Activated CD8-positive, alpha-beta memory T cell treated with anti-CD3 and anti-CD28 coated beads for 24 hours (primary cell): ENCODE measurements at regions not wholly inside any gene's neighbourhood (a gene's known extent, or its start where the extent isn't known, plus 50 kb on each side); places are given as distances from the start of the nearest gene placed in this dataset.
"Not testable (repeated sequence)": the region's sequence is repeated elsewhere in the genome, so short reads cannot be mapped to it uniquely, and the experiment has no call there.

ENCODE experiments used
- DNase-seq: peaks from one replicate; pipeline ENCODE4 v3.0.0-alpha.2; 2020

GRCh38 chr22:11795979-11796378, 3732.0 kb upstream of the OR11H1 start:
- DNase-seq = not testable (repeated sequence)

- not testable (repeated sequence) for DNase-seq
These were observed 3712.5 kb upstream of the OR11H1 start for GRCh38 chr22:11815481-11815880.

- not testable (repeated sequence) for DNase-seq
These were observed 3709.1 kb upstream of the OR11H1 start for GRCh38 chr22:11818845-11819244.

GRCh38 chr22:11822326-11822725, 3705.7 kb upstream of the OR11H1 start:
- DNase-seq = not testable (repeated sequence)

GRCh38 chr22:11825009-11825408, 3703.0 kb upstream of the OR11H1 start:
- not testable (repeated sequence) for DNase-seq

- DNase-seq = not testable (repeated sequence)
These were observed 3702.0 kb upstream of the OR11H1 start for GRCh38 chr22:11826000-11826399.

- DNase-seq = peak; percentile 58
These were observed 3698.6 kb upstream of the OR11H1 start for GRCh38 chr22:11829426-11829825.
